HG02678 (cell line): ENCODE measurements at regions not wholly inside any gene's neighbourhood (a gene's known extent, or its start where the extent isn't known, plus 50 kb on each side); places are given as distances from the start of the nearest gene placed in this dataset.
"Not testable (repeated sequence)": the region's sequence is repeated elsewhere in the genome, so short reads cannot be mapped to it uniquely, and the experiment has no call there.

ENCODE experiments used
- ATAC-seq: cut with Tn5 transposase; IDR thresholded peaks from one replicate; pipeline ENCODE4 v1.9.1; 2021; ENCODE audit warnings: mild to moderate bottlenecking, moderate library complexity; ENCODE audit not compliant: unreplicated experiment

DNA sequence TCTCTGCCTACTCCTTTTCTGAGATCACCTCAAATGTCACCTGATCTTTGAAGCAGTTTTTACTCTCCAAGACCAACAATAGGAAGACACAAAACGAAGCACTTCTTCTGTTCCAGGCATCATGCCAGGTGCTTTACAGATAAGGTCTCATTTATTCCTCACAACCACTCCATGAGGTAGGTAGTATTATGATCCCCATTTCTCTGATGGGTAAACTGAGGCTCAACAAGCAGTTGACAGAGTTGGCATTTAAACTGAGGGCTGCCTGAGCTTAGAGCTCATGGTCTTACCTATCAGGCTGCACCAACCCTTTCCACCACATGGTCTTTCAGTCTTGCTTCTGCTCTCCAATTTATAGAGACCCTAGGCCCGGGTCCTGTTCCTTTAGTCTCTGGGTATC, 147.2 kb upstream of the JUN start:
- no peak for ATAC-seq

DNA sequence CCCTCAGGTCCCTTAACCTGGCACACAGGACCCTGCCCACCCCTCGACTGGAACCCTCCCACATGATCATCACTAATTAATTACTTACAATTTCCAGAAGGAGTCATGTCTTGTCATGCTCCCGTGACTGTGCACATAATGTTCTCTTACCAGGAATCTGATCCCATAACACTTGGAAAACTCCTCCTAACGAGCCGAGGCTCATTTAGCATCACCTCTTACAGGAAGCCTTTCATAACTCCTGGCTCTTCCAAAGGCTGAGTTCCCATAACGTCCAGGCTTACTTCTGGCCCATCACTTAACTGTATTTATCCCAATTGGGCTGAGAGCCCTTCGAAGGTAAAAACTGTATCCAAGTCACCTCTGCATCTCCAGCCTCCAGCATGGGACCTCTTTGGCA, 147.9 kb upstream of the JUN start:
- ATAC-seq = no peak

DNA sequence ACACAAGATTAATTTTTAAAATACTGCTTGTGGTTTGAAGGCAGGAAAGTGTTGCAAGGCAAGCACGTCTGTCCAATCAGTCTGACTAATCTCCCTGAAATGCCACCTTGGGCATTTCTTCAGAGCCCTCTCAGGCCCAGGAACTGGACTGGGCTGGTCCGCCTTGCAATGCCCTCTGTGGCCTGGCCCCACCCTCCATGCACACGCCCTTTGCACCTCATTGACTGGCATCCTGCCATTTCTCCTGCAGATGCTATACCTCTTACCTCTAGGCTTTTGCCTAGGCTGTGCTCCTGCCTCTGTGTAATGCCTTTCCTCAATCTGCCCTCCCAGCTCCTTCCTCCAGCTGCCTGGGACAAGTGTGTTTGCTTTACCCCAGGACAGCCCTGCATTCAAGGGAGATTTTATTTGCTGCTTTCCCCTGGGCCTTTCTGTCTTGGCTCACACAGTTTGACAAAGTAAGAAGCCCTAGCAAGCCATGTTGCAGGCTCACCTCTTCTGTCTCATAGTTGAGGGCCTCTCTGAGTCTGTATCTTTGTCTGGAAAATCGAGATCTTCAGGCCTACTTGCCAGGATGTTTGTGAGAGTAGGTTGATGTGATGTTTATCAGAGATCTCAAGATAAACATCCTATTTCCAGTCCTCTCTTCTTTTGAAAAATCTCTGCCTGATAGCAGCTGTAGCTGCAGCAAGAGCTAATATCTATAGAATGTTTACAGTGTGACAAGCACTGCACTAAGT, 149.2 kb upstream of the JUN start:
- ATAC-seq = no peak

- no peak for ATAC-seq
These were observed 149.7 kb upstream of the JUN start for GRCh38 chr1:58933599-58933926.

DNA sequence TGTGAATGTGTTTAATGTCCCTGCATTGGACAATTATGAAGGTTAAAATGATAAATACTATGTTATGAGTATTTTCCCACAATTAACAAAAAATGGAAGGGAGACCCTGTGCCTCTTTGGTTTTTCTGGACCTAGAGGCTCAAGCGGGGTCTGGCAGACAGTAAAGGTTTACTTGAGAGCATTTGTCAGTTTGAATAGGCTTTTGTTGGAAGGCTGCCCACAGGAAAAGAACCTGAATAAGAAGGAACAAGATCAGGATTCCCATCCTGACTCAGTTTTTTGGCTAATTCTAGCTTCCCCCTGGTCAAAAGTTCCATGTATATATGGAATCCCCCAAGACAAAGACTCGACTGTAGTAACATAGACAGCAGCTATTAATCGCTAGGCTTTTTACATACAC, 150.9 kb upstream of the JUN start:
- no peak for ATAC-seq

- no peak for ATAC-seq
These were observed 153.1 kb upstream of the JUN start for GRCh38 chr1:58936973-58937372.

DNA sequence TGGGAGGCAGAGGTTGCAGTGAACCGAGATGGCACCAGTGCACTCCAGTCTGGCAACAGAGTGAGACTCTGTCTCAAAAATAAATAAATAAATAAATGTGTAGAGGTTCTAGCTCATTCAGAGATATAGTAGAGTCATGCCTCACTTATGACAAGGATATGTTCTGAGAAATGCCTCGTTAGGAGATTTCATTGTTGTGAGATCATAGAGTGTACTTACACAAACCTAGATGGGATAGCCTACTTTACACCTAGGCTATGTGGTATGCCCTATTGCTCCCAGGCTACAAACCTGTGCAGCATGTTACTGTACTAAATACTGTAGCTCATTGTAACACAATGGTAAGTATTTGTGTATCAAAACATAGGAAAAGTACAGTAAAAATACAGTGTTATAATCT, 155.3 kb upstream of the JUN start:
- no peak for ATAC-seq

GRCh38 chr1:58939666-58940370, 156.0 kb upstream of the JUN start:
- ATAC-seq = no peak

DNA sequence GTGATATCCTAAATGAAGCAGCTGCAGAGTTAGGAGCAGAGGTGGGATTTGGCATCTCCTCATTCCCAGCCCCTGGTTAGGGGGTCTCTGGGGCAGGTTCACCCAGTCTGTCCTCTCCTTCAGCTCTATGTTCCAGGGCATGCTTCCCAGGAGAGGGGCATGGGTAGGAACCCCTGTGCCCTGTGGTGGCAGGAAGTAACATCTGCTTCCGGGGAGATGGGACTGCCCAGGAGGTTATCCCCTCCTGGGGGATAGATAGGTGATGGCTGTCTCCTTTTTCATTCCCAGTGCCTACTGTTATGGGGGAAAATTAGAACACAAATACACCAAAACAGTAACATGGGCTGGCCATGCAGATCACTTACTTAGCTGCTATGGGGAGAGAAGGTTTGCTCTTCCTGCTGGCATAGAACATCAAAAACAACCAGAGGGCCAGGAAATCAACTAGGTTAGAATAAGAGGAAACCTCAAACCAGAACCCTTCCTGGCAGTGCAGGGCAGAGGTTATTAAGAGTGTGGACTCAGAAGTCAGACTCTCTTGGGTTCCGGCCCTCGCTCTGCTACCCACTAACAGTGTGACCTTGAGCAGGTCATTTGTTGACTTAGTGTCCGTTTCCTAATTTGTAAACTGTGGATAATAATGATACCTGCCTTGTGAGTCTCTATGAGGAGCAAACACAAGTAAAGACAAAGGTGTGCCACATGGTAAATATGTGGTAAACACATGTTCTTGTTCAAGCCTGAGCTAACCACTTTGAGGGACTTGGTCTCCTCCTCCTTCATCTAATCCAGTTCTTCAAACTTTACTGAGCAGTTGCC, 157.8 kb upstream of the JUN start:
- ATAC-seq = no peak

DNA sequence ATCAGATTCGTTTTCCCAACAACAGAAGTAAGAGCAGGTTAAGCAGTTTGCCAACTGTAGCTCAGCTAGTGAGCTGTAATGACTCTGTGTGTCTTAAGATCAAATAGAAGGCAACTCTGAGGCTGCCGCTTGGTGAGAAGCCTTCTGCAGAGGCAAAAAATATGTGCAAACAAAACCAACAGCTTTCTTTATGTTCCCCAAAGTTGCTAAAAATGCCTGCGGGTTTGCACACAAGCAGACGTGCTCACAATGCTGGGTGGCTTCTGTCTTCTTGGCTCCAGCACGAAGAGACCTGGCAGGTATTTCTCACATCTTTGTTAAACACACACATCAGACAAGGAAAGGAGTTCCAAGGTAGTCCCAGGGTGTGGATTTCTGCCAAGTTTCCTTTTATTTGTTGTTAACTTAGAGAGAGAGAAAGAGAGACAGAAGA, 158.9 kb upstream of the JUN start:
- ATAC-seq = no peak

- no peak for ATAC-seq
These were observed 159.9 kb upstream of the JUN start for GRCh38 chr1:58943776-58944175.

DNA sequence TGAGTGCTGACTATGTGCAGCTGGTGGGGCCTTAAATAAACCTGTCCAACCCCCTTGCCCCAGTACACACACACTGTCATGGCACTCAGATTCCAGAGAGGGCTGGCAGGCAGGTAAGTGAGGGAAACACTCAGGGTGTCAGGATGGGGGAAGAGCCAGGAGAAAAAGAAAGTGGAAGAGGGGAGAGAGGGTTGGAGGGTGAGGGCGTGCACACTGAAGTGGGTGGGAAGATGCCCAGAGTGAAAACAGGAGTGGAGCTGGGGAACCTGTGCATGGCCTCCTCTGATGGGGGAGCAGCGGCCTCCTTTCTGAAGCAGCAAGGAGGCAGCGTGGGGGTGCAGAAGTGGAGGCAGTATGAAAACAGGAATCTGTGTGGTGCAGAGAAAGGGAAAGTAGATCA, 160.6 kb upstream of the JUN start:
- ATAC-seq = no peak

GRCh38 chr1:58946390-58946789, 162.5 kb upstream of the JUN start:
- ATAC-seq = no peak

DNA sequence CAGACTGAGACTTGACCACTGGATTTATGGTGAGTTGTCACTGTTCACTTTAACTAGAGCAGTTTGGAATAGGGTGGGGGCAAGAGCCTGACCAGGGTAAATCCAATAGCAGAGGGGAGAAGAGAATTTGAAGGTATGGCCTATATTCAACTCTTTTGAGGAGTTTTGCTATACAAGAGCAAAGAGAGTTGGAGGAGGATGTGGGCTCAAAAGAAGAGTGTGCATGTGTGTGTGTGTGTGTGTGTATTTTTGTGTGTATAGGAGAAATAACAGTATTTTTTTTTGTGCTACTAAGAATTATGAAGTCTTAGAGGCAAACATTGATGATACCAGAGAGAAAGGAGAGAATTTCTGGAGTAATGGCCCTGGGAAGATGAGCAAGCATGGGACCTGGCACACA, 164.8 kb upstream of the JUN start:
- no peak for ATAC-seq

DNA sequence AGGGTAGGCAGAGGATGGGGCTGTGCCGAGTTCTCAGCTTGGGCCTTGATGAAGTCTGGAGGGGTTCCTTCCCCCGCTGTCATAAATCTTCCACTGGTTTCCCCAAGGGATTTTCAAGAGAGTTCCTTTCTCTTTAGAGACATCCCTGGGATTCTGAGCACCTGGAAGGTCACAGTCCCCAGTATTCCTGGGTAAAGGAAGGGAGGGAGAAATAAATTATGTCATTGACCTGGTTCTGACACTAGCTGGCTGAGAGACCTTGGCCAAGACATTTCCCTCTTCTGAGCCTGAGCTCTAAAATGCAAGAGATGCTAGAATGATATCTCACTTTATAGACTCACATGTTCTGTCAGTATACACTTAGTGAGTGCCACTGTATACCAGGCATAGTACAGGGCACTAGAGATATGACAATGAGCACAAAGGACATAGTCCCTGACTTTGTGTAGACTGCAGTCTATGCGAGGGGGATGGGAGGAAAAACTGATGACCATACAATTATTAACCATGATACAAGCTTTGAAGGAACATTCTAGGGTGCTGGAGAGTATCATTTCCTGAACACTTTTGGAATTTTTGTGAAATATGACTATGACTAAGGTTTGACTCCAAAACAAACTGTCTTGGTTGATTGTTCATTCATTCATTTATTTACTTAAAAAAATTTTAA, 165.8 kb upstream of the JUN start:
- no peak for ATAC-seq

GRCh38 chr1:58950897-58951296, 167.1 kb upstream of the JUN start:
- ATAC-seq = no peak

GRCh38 chr1:58953951-58954350, 170.1 kb upstream of the JUN start:
- ATAC-seq = not testable (repeated sequence)

DNA sequence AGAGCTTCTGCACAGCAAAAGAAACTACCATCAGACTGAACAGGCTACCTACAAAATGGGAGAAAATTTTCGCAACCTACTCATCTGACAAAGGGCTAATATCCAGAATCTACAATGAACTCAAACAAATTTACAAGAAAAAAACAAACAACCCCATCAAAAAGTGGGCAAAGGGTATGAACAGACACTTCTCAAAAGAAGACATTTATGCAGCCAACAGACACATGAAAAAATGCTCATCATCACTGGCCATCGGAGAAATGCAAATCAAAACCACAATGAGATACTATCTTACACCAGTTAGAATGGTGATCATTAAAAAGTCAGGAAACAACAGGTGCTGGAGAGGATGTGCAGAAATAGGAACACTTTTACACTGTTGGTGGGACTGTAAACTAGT, 179.4 kb upstream of the JUN start:
- ATAC-seq = not testable (repeated sequence)

DNA sequence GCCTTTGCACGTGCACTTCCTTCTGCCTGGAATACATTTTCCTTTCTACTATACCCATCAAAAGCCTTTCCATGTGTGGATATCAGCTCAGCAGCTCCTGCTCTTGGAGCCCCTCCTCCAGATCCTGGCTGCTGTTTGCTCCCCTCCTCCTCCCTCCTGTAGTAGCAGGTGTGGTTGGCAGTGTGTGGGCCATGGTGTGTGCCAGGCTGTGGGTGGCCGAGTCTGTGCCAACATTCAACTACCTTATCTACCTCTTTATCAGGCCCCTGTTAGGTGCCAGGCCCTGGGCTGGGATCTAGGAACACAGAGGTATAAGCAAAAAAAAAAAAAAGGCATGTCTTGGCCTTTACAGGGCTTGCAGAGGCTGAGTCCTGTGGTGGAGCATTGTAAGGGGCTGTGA, 180.6 kb upstream of the JUN start:
- ATAC-seq = no peak

DNA sequence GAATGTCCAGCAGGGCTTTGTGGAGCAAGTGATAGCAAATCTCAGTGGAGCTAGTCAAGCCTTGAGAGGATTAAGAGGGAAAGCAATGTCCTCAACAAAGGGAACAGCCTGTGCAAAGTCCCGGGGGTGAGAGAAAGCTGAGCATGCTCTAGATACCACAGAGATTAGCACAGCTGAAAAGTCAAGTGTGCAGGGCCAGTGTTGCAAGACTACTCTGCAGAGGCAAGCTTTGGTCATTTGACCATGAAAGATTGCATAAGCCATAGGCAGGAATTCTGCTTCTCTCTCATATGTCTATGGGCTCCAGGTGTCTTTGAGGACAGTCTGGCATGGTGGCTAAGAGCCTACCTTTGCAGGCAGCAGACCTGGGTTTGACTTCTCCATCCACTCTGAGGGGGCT, 181.0 kb upstream of the JUN start:
- ATAC-seq = no peak

DNA sequence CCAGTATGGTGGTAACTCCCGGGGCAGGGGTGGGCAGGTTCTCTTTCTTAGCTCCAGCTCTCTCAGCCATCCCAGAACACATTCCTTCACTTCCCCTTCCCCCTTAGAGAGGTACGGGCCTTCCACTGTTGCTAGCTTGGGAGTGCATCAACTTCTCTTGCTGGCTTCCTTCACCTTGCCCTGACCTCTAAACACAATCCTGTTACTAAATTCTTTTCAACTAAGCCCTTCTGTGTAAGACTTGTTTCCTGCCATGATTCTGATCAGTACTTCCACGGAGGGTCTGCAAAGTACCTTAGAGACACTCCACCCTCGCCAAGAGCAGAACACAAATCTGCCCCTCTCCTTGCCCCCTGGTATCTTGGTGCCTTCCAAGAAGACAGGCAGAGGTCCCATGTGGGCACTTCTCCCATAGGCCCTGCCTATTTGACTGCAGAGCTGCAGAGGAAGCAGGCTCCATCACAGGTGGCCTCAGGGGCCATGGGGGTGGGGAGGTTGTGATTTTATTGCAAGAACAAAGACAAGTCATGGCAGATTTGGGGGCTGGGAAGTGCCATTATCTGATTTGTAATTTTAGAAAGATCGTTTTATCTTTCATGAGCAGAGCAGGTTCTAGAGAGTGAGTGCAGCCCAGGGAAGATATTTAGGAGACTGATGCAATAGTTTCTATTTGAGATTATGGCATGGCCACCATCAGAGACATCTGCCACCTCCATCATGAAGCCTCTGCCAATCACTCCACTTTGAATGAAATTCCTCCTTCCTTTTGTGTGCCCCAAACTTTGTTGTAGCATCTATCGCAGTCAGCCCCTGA, 182.5 kb upstream of the JUN start:
- ATAC-seq = no peak
